IMR-90 (cell line): ENCODE measurements at regions not wholly inside any gene's neighbourhood (a gene's known extent, or its start where the extent isn't known, plus 50 kb on each side); places are given as distances from the start of the nearest gene placed in this dataset.

ENCODE experiments used
- ATAC-seq: fragments of 200-7000 bp; cut with Tn5 transposase; 2 replicates; pipeline ENCODE4 v1.9.1; 2020; ENCODE audit warnings: low read depth, mild to moderate bottlenecking, moderate library complexity
- BruUV-seq: library from RNA; stranded (reverse); fragments of 400-500 nt; replicated peaks from 2 replicates; lab custom pipeline; 2021; lab: Mats Ljungman, UMichigan
- CTCF ChIA-PET: fragments of 300-600 bp; formaldehyde crosslinking; extraction: SDS; loops from one replicate; lab custom pipeline; 2021; ENCODE audit warnings: antibody characterized with exemption; lab: Yijun Ruan, JAX
- POLR2A ChIA-PET: fragments of 300-600 bp; sonication (Branson Sonifier 250); formaldehyde crosslinking; loops from one replicate; lab custom pipeline; 2022; ENCODE audit warnings: antibody characterized with exemption; ENCODE audit not compliant: unreplicated experiment; lab: Charles Lee
- DNase-seq: peaks from one replicate; pipeline ENCODE4 v3.0.0; 2013
- H2AFZ ChIP-seq: replicated peaks from 2 replicates; pipeline ENCODE3; 2013; ENCODE audit warnings: low read length, mild to moderate bottlenecking; ENCODE audit not compliant: poor library complexity
- H2AK5ac ChIP-seq: 2 replicates; pipeline ENCODE4 v1.6.1; 2013; ENCODE audit warnings: low read depth, low read length, inconsistent platforms
- H2AK9ac ChIP-seq: replicated peaks from 2 replicates; pipeline ENCODE3; 2013; ENCODE audit warnings: mild to moderate bottlenecking, low read depth, low read length, moderate library complexity; ENCODE audit not compliant: poor library complexity
- H2BK120ac ChIP-seq: 2 replicates; pipeline ENCODE4 v1.6.1; 2013; ENCODE audit warnings: low read depth, low read length, inconsistent platforms
- H2BK15ac ChIP-seq: 3 replicates; pipeline ENCODE4 v1.6.1; 2013; ENCODE audit warnings: low read depth, low read length, inconsistent platforms
- H2BK20ac ChIP-seq: 2 replicates; pipeline ENCODE4 v1.6.1; 2013; ENCODE audit warnings: low read depth, mild to moderate bottlenecking, inconsistent platforms, low read length, moderate library complexity
- H2BK5ac ChIP-seq: 2 replicates; pipeline ENCODE4 v1.6.1; 2013; ENCODE audit warnings: mild to moderate bottlenecking, low read depth, low read length, inconsistent platforms; ENCODE audit not compliant: poor library complexity, severe bottlenecking
- H3K14ac ChIP-seq: replicated peaks from 2 replicates; pipeline ENCODE4 v1.6.1; 2013; ENCODE audit warnings: low read depth, low read length, inconsistent platforms
- H3K18ac ChIP-seq: 2 replicates; pipeline ENCODE4 v1.6.1; 2013; ENCODE audit warnings: low read depth, low read length, control low read depth
- H3K23ac ChIP-seq: 2 replicates; pipeline ENCODE4 v1.6.1; 2013; ENCODE audit warnings: low read depth, low read length, inconsistent platforms
- H3K27ac ChIP-seq: 2 replicates; pipeline ENCODE4 v1.5.1; 2013; ENCODE audit warnings: mild to moderate bottlenecking, control low read depth, low read length; ENCODE audit not compliant: insufficient read depth
- H3K27me3 ChIP-seq: 2 replicates; pipeline ENCODE4 v1.6.1; 2013; ENCODE audit warnings: low read length; ENCODE audit not compliant: control insufficient read depth, insufficient read depth
- H3K36me3 ChIP-seq: 2 replicates; pipeline ENCODE4 v1.6.1; 2013; ENCODE audit warnings: low read length, mixed read lengths; ENCODE audit not compliant: control insufficient read depth, insufficient read depth
- H3K4ac ChIP-seq: 2 replicates; pipeline ENCODE4 v1.6.1; 2013; ENCODE audit warnings: low read depth, low read length, inconsistent platforms
- H3K4me1 ChIP-seq: 2 replicates; pipeline ENCODE4 v1.6.1; 2013; ENCODE audit warnings: low read length, mixed read lengths; ENCODE audit not compliant: control insufficient read depth, insufficient read depth
- H3K4me2 ChIP-seq: 2 replicates; pipeline ENCODE4 v1.6.1; 2013; ENCODE audit warnings: low read depth, mild to moderate bottlenecking, control low read depth, low read length, moderate library complexity
- H3K4me3 ChIP-seq: 2 replicates; pipeline ENCODE4 v1.5.1; 2013; ENCODE audit warnings: low read depth, mild to moderate bottlenecking, control low read depth, low read length, moderate library complexity; ENCODE audit not compliant: insufficient read depth
- H3K56ac ChIP-seq: 2 replicates; pipeline ENCODE4 v1.6.1; 2013; ENCODE audit warnings: low read length, inconsistent platforms; ENCODE audit not compliant: insufficient read depth; ENCODE audit errors: extremely low read depth
- H3K79me1 ChIP-seq, 2 experiments: 2 replicates each; pipeline ENCODE4 v1.6.1; 2013; ENCODE audit warnings: low read length in 2 of 2, inconsistent platforms in 1 of 2, low read depth in 1 of 2
- H3K9ac ChIP-seq: 2 replicates; pipeline ENCODE4 v1.6.1; 2013; ENCODE audit warnings: low read depth, low read length, control low read depth
- H3K9me1 ChIP-seq: 2 replicates; pipeline ENCODE4 v1.6.1; 2013; ENCODE audit warnings: low read length, inconsistent platforms; ENCODE audit not compliant: insufficient read depth
- H3K9me3 ChIP-seq: 2 replicates; pipeline ENCODE4 v1.6.1; 2013; ENCODE audit warnings: low read length; ENCODE audit not compliant: control insufficient read depth, insufficient read depth
- H4K20me1 ChIP-seq: 2 replicates; pipeline ENCODE4 v1.6.1; 2013; ENCODE audit warnings: low read length, inconsistent platforms; ENCODE audit not compliant: insufficient read depth
- H4K5ac ChIP-seq: 2 replicates; pipeline ENCODE4 v1.6.1; 2013; ENCODE audit warnings: mild to moderate bottlenecking, low read depth, low read length, control low read depth
- H4K8ac ChIP-seq, 2 experiments: 2 replicates each; pipeline ENCODE4 v1.6.1; 2013; ENCODE audit warnings: low read depth in 2 of 2, low read length in 2 of 2, control low read depth in 1 of 2, inconsistent platforms in 1 of 2
- H4K91ac ChIP-seq: 2 replicates; pipeline ENCODE4 v1.6.1; 2013; ENCODE audit warnings: low read depth, low read length, inconsistent platforms; ENCODE audit not compliant: insufficient read depth
- BHLHE40 ChIP-seq: fragments of 150-350 bp; IDR thresholded peaks from 2 replicates; pipeline ENCODE4 v1.6.1; 2016; ENCODE audit warnings: mild to moderate bottlenecking, low read depth, low read length
- CEBPB ChIP-seq: IDR thresholded peaks from 2 replicates; pipeline ENCODE4 v1.6.1; 2012; ENCODE audit warnings: low read depth, low read length, improper control_type of control experiment
- CHD1 ChIP-seq: IDR thresholded peaks from 2 replicates; pipeline ENCODE4 v1.6.1; 2012; ENCODE audit warnings: low read depth, low read length, improper control_type of control experiment
- MAZ ChIP-seq: IDR thresholded peaks from 2 replicates; pipeline ENCODE4 v1.6.1; 2012; ENCODE audit warnings: low read depth, mild to moderate bottlenecking, low read length, improper control_type of control experiment, moderate library complexity, borderline replicate concordance
- NFE2L2 ChIP-seq: fragments of 150-350 bp; IDR thresholded peaks from 2 replicates; pipeline ENCODE4 v1.6.1; 2016; ENCODE audit warnings: low read depth, mild to moderate bottlenecking, low read length
- POLR2A ChIP-seq: IDR thresholded peaks from 2 replicates; pipeline ENCODE4 v1.6.1; 2012; ENCODE audit warnings: mild to moderate bottlenecking, low read depth, low read length
- RAD21 ChIP-seq: IDR thresholded peaks from 2 replicates; pipeline ENCODE4 v1.6.1; 2012; ENCODE audit warnings: low read length, improper control_type of control experiment
- RCOR1 ChIP-seq: IDR thresholded peaks from 2 replicates; pipeline ENCODE4 v1.6.1; 2012; ENCODE audit warnings: mild to moderate bottlenecking, low read length, improper control_type of control experiment; ENCODE audit not compliant: insufficient replicate concordance
- SMC3 ChIP-seq: fragments of 150-350 bp; IDR thresholded peaks from 2 replicates; pipeline ENCODE4 v1.6.1; 2016; ENCODE audit warnings: low read depth, mild to moderate bottlenecking, antibody characterized with exemption, low read length, moderate library complexity
- WGBS, 2 experiments: methylation state at CpG; one replicate each; pipeline versions ENCODE4 v1.1.5 to v1.1.7; 2013; ENCODE audit warnings: missing lambda C conversion rate in 2 of 2; ENCODE audit not compliant: insufficient read length in 1 of 2; ENCODE audit errors: extremely low coverage in 2 of 2; 5-methylcytosine and 5-hydroxymethylcytosine counted together
- dilution Hi-C: fragments of 300-500 bp; cut with HindIII; formaldehyde crosslinking; loops from one replicate; pipeline ENCODE4 v1.14.3; 2018; ENCODE audit warnings: low sequenced_read_pairs; ENCODE audit not compliant: unreplicated experiment
- in situ Hi-C: fragments of 300-500 bp; cut with MboI; formaldehyde crosslinking; loops from 3 replicates; pipeline ENCODE4 v1.14.3; 2019; ENCODE audit warnings: low sequenced_read_pairs, inconsistent platforms, mixed read lengths
- intact Hi-C: fragments of 100-400 bp; cut with micrococcal nuclease; formaldehyde crosslinking; loops from 2 replicates; pipeline ENCODE4 v1.10.0; 2022
- TF ChIP-seq, protein P1 (sequence below): conservative IDR thresholded peaks from 2 replicates; pipeline ENCODE4 v1.5.1; 2012; ENCODE audit warnings: mild to moderate bottlenecking, low read depth, low read length, improper control_type of control experiment
- TF ChIP-seq, protein P2 (sequence below): fragments of 150-350 bp; IDR thresholded peaks from 2 replicates; pipeline ENCODE4 v1.6.1; 2017; ENCODE audit warnings: mild to moderate bottlenecking, antibody characterized with exemption, low read length, low read depth
- TF ChIP-seq, protein P3 (sequence below): fragments of 150-350 bp; IDR thresholded peaks from 2 replicates; pipeline ENCODE4 v1.6.1; 2016; ENCODE audit warnings: low read depth, mild to moderate bottlenecking, low read length, moderate library complexity, borderline replicate concordance

DNA sequence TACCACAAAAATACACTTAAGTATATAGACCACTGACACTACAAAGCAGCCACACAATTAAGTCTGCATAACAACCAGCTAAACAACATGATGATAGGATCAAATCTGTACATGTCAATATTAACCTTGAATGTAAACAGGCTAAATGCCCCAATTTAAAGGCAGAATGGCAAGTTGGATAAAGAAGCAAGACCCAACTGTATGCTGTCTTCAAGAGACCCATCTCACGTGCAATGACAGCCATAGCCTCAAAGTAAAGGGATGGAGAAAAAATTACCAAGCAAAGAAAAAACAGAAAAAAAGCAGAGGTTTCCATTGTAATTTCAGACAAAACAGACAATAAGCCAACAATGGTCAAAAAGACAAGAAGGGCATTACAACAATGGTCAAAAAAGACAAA lies 77.3 kb upstream of the APC start:
- Histone ChIP-seq H4K20me1 (no peaks in the 10 kb centered on the region), H2BK120ac (no peak overlapping the region), H2BK5ac (no peak overlapping the region), H3K27ac (no peak overlapping the region), H2AK5ac (no peak overlapping the region), H4K91ac (no peak overlapping the region), H3K9me3 (no peaks in the 10 kb centered on the region), H3K4me2 (no peak overlapping the region), H2BK20ac (no peak overlapping the region), H3K9ac (no peak overlapping the region), H3K4me3 (no peak overlapping the region), H3K36me3 (no peaks in the 10 kb centered on the region), H3K79me1 (no peaks in the 10 kb centered on the region), H3K23ac (no peak overlapping the region), H2AFZ (no peak overlapping the region), H4K8ac (no peak overlapping the region), H2AK9ac (no peak overlapping the region), H3K18ac (no peak overlapping the region), H3K4ac (no peak overlapping the region), H2BK15ac (no peak overlapping the region), H3K14ac (no peak overlapping the region), H4K5ac (no peak overlapping the region), H3K9me1 (no peaks in the 10 kb centered on the region), H3K56ac (no peak overlapping the region), H3K27me3 (no peaks in the 10 kb centered on the region), H3K4me1 (no peaks in the 10 kb centered on the region)
- in situ Hi-C loops (no loop called here), dilution Hi-C loops (no loop called here), intact Hi-C loops (no loop called here)
- ATAC-seq (no peak), DNase-seq (no peak)
- ChIA-PET CTCF (no interaction called here), POLR2A (no interaction called here)
- no TSS peak for BruUV-seq
- TF ChIP-seq RCOR1 (no peak), SMC3 (no peak), CEBPB (no peak), NFE2L2 (no peak), MAZ (no peak), CHD1 (no peak), RAD21 (no peak), POLR2A (no peak), BHLHE40 (no peak)
- TF ChIP-seq, protein P1, sequence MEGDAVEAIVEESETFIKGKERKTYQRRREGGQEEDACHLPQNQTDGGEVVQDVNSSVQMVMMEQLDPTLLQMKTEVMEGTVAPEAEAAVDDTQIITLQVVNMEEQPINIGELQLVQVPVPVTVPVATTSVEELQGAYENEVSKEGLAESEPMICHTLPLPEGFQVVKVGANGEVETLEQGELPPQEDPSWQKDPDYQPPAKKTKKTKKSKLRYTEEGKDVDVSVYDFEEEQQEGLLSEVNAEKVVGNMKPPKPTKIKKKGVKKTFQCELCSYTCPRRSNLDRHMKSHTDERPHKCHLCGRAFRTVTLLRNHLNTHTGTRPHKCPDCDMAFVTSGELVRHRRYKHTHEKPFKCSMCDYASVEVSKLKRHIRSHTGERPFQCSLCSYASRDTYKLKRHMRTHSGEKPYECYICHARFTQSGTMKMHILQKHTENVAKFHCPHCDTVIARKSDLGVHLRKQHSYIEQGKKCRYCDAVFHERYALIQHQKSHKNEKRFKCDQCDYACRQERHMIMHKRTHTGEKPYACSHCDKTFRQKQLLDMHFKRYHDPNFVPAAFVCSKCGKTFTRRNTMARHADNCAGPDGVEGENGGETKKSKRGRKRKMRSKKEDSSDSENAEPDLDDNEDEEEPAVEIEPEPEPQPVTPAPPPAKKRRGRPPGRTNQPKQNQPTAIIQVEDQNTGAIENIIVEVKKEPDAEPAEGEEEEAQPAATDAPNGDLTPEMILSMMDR: no peak
- TF ChIP-seq, protein P2, sequence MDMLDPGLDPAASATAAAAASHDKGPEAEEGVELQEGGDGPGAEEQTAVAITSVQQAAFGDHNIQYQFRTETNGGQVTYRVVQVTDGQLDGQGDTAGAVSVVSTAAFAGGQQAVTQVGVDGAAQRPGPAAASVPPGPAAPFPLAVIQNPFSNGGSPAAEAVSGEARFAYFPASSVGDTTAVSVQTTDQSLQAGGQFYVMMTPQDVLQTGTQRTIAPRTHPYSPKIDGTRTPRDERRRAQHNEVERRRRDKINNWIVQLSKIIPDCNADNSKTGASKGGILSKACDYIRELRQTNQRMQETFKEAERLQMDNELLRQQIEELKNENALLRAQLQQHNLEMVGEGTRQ: no peak
- TF ChIP-seq, protein P3, sequence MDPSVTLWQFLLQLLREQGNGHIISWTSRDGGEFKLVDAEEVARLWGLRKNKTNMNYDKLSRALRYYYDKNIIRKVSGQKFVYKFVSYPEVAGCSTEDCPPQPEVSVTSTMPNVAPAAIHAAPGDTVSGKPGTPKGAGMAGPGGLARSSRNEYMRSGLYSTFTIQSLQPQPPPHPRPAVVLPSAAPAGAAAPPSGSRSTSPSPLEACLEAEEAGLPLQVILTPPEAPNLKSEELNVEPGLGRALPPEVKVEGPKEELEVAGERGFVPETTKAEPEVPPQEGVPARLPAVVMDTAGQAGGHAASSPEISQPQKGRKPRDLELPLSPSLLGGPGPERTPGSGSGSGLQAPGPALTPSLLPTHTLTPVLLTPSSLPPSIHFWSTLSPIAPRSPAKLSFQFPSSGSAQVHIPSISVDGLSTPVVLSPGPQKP: no peak
- no CpG with 5 or more reads among the region's 1 CpG for WGBS, 2 experiments
